22Rv1 (cell line): ENCODE measurements at regions not wholly inside any gene's neighbourhood (a gene's known extent, or its start where the extent isn't known, plus 50 kb on each side); places are given as distances from the start of the nearest gene placed in this dataset.

ENCODE experiments used
- CTCF ChIP-seq: fragments of 450-650 bp; IDR thresholded peaks from 2 replicates; pipeline ENCODE4 v1.5.1; 2017; ENCODE audit warnings: mild to moderate bottlenecking
- ZFX ChIP-seq: fragments of 450-650 bp; IDR thresholded peaks from 2 replicates; pipeline ENCODE4 v1.6.1; 2017; ENCODE audit warnings: antibody characterized with exemption, borderline replicate concordance

GRCh38 chr7:156121434-156121833, 309.2 kb upstream of the SHH start:
- TF ChIP-seq CTCF (no peak), ZFX (no peak)
